ENCODE measurements at regions not wholly inside any gene's neighbourhood (a gene's known extent, or its start where the extent isn't known, plus 50 kb on each side); places are given as distances from the start of the nearest gene placed in this dataset.
A peak's percentile ranks its signal among the peaks of the same experiment; 100 is the strongest.

DNA sequence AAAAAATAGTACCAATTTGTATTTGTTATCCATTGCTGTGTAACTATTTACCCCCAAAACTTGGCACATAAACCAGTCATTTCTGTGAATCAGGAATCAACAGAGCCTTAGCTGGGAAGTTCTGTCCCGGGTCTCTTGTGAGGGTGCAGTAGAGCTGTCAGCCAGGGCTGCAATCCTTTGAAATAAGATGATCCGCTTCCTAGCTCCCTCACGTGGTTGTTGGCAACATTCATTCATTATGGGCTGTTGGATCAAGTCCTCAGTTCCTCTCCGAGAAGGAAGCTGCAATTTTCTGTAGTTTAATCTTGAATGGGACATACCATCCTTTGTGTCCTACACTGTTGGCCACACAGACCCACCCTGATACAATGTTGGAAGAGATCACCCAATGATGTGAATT lies 277.2 kb downstream of the SUCLA2 start:
- no peak overlapping the region for H3K4me3 ChIP-seq (replicated peaks; ENCODE audit: low read depth, low read length)
- TF ChIP-seq, protein P1, sequence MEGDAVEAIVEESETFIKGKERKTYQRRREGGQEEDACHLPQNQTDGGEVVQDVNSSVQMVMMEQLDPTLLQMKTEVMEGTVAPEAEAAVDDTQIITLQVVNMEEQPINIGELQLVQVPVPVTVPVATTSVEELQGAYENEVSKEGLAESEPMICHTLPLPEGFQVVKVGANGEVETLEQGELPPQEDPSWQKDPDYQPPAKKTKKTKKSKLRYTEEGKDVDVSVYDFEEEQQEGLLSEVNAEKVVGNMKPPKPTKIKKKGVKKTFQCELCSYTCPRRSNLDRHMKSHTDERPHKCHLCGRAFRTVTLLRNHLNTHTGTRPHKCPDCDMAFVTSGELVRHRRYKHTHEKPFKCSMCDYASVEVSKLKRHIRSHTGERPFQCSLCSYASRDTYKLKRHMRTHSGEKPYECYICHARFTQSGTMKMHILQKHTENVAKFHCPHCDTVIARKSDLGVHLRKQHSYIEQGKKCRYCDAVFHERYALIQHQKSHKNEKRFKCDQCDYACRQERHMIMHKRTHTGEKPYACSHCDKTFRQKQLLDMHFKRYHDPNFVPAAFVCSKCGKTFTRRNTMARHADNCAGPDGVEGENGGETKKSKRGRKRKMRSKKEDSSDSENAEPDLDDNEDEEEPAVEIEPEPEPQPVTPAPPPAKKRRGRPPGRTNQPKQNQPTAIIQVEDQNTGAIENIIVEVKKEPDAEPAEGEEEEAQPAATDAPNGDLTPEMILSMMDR (IDR thresholded peaks at IDR 0.05; ENCODE audit: low read length, missing control alignments) = no peak
- no peak for DNase-seq (ENCODE audit: low read depth)

DNA sequence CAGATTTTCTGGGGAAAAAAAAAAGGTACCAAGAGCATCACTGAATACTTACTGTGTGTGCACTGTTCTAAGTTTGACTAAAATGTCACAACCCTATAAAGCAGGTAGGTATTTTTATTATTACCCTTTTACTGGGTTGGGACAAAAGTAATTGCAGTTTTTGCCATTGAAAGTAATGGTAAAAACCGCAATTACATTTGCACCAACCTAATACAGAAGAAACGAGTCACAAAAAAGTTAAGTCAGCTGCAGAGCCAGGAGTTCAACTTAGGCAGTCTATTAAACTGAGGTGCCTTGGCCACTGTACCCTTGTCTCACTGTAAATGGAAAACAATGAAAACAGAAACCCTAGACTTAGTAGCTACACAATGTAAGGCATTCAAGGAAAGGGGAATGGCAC lies 281.9 kb downstream of the SUCLA2 start:
- no peak for DNase-seq (ENCODE audit: low read depth)
- TF ChIP-seq, protein P1 (IDR thresholded peaks at IDR 0.05; ENCODE audit: low read length, missing control alignments) = no peak
- no peak overlapping the region for H3K4me3 ChIP-seq (replicated peaks; ENCODE audit: low read depth, low read length)

DNA sequence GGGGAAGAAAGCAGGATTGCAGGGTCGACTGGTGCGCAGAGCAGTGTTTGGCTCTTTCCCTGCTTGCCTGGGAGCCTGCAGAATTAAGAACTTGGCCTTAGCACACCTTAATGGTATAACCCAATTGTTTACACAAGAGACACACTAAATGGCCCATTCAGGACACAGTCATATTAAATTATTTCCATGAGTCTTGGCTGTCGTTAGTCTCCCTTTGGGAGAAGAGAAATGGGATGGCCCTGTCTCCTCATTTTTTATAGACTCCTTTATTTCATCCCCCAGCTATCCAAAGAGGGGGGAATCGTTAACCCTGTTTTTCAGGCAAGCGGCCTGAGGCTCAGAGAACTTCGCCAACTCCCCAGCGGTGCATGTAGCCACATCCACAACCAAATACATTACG lies 282.5 kb downstream of the SUCLA2 start:
- no peak overlapping the region for H3K4me3 ChIP-seq (replicated peaks; ENCODE audit: low read depth, low read length)
- TF ChIP-seq, protein P1 (IDR thresholded peaks at IDR 0.05; ENCODE audit: low read length, missing control alignments) = no peak
- no peak for DNase-seq (ENCODE audit: low read depth)

DNA sequence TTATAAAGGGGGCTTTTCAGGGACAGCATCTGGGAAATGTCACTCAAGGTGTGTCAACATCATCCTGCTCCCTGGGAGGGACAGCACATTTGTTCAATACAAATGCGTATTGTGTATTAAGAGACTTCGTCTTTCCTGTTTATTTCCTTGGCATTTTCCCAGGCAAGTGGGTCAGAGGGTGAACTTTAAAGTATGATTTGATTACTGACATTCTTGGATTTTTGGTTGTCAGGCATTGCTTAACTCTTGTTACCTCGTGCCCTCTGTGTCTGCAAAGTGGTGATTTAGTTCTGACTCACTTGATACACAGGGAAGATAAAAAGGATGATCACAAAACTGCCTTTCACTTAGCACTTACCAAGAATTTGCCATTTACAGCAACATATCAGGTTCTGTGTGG lies 292.7 kb downstream of the SUCLA2 start:
- peak; percentile 52 for DNase-seq (ENCODE audit: low read depth)
- no peak overlapping the region for H3K4me3 ChIP-seq (replicated peaks; ENCODE audit: low read depth, low read length)

DNA sequence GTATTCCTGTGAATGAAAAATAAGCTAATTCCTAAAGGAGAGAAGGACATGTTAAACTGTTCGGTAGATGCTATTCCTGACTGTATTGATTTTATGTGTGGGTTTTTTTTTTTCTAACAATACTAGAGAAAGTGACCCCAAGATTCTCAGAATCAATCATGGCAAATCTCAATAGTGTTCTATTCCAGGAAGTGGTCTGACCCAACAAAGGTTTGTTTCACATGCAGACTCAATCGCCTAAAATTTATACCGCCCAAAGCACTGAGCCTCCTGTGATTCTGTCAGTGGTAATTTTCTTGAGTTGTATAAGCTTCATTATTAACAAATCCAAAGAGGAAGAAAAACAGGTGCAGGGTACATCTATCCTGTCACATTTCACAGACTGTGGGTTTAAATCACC lies 293.7 kb downstream of the SUCLA2 start:
- TF ChIP-seq, protein P1 (IDR thresholded peaks at IDR 0.05; ENCODE audit: low read length, missing control alignments) = no peak
- no peak overlapping the region for H3K4me3 ChIP-seq (replicated peaks; ENCODE audit: low read depth, low read length)
- no peak for DNase-seq (ENCODE audit: low read depth)

More for the DNA sequence above, 292.7 kb downstream of the SUCLA2 start:
- TF ChIP-seq, protein P1 (IDR thresholded peaks at IDR 0.05; ENCODE audit: low read length, missing control alignments) = no peak

DNA sequence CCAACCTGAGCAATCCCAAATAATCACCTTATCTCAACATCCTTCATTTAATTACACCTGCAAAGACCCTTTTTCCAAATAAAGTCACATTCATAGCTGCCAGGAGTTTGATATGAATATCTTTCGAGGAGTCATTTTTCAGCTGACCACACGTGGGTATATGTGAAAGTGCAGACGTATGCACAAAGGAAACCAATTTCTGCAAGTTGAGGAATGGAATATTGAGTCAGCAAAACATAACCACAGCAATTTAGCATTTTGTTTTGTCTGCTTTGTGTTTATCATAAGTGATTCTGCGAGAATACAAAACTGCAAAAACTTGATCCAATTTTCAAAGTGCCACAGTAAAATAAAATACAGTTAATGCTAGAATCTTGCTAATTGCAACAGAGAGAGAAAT lies 295.9 kb downstream of the SUCLA2 start:
- TF ChIP-seq, protein P1 (IDR thresholded peaks at IDR 0.05; ENCODE audit: low read length, missing control alignments) = no peak
- DNase-seq (ENCODE audit: low read depth) = no peak

DNA sequence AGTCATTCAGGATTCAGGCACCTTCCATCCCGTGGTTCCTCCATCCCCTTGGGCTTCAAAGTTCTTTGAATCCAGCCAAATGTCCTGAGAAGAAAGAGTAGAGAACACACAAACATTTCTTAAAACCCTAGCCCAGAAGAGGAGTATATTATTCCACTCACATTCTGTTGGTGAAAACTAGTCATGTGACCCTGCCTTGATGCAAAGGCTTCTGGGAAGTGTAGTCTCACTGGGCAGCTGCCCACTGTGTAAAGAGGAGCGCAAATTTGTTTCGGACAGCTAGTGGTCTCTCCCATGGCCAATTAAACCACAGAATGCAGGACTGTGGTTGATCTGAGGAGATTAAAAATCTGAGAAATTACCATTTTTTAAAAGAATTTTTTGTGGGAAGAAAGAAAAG lies 304.4 kb downstream of the SUCLA2 start:
- no peak for DNase-seq (ENCODE audit: low read depth)
- H3K4me3 ChIP-seq (replicated peaks; ENCODE audit: low read depth, low read length) = no peak overlapping the region
- TF ChIP-seq, protein P1 (IDR thresholded peaks at IDR 0.05; ENCODE audit: low read length, missing control alignments) = no peak

More for the DNA sequence above, 295.9 kb downstream of the SUCLA2 start:
- H3K4me3 ChIP-seq (replicated peaks; ENCODE audit: low read depth, low read length) = no peak overlapping the region
